HUES64 (cell line): ENCODE measurements at regions not wholly inside any gene's neighbourhood (a gene's known extent, or its start where the extent isn't known, plus 50 kb on each side); places are given as distances from the start of the nearest gene placed in this dataset.
A peak's percentile ranks its signal among the peaks of the same experiment; 100 is the strongest.

Source experiments
- H3K27ac ChIP-seq: 2 replicates; pipeline ENCODE4 v1.7.0; 2013; ENCODE audit warnings: low read depth, low read length, inconsistent platforms
- H3K27me3 ChIP-seq: 2 replicates; pipeline ENCODE4 v1.6.1; 2013; ENCODE audit warnings: mild to moderate bottlenecking, low read length; ENCODE audit not compliant: insufficient read depth
- H3K36me3 ChIP-seq: 2 replicates; pipeline ENCODE4 v1.6.1; 2013; ENCODE audit warnings: mild to moderate bottlenecking, low read length; ENCODE audit not compliant: insufficient read depth
- H3K4me1 ChIP-seq: 2 replicates; pipeline ENCODE4 v1.6.1; 2013; ENCODE audit warnings: mild to moderate bottlenecking, low read length, moderate library complexity; ENCODE audit not compliant: insufficient read depth
- H3K4me3 ChIP-seq: 2 replicates; pipeline ENCODE4 v1.5.1; 2013; ENCODE audit warnings: mild to moderate bottlenecking, low read length, moderate library complexity
- H3K9ac ChIP-seq: 2 replicates; pipeline ENCODE4 v1.6.1; 2013; ENCODE audit warnings: mild to moderate bottlenecking, low read depth, low read length
- H3K9me3 ChIP-seq: 2 replicates; pipeline ENCODE4 v1.6.1; 2013; ENCODE audit warnings: low read depth, low read length; ENCODE audit not compliant: insufficient read depth
- WGBS: fragments of 150-250, 120-280 bp; methylation state at CpG from one replicate; pipeline ENCODE4 v1.1.7; 2013; ENCODE audit warnings: missing lambda C conversion rate; 5-methylcytosine and 5-hydroxymethylcytosine counted together

- peaks cover 22% of the 10 kb centered on the region for H3K4me1 ChIP-seq
- no peaks in the 10 kb centered on the region for H3K36me3 ChIP-seq
- no peaks in the 10 kb centered on the region for H3K27me3 ChIP-seq
- no peak overlapping the region for H3K27ac ChIP-seq
- H3K9me3 ChIP-seq, result peaks cover 23% of the 10 kb centered on the region
- no peak overlapping the region for H3K4me3 ChIP-seq
- H3K9ac ChIP-seq, result no peak overlapping the region
Measured at GRCh38 chr5:82835488-82835887, 241.7 kb downstream of the TMEM167A start.

- H3K9ac ChIP-seq, result no peak overlapping the region
- peak overlapping the region; percentile 0; the same call in 1 of the 2 replicates for H3K27ac ChIP-seq
- H3K4me3 ChIP-seq, result no peak overlapping the region
Measured at GRCh38 chr5:82834151-82834550, 243.0 kb downstream of the TMEM167A start.

GRCh38 chr5:82833277-82833676, 243.9 kb downstream of the TMEM167A start:
- Histone ChIP-seq H3K27ac (no peak overlapping the region), H3K9me3 (peaks cover 23% of the 10 kb centered on the region), H3K36me3 (no peaks in the 10 kb centered on the region), H3K4me1 (peaks cover 16% of the 10 kb centered on the region), H3K9ac (no peak overlapping the region), H3K27me3 (no peaks in the 10 kb centered on the region), H3K4me3 (no peak overlapping the region)
- WGBS, result 86% methylated on average over 3 of the region's 3 CpGs

More at GRCh38 chr5:82834151-82834550, 243.0 kb downstream of the TMEM167A start:
- peaks cover 23% of the 10 kb centered on the region for H3K9me3 ChIP-seq
- H3K27me3 ChIP-seq, result no peaks in the 10 kb centered on the region
- no peaks in the 10 kb centered on the region for H3K36me3 ChIP-seq
- H3K4me1 ChIP-seq, result peaks cover 22% of the 10 kb centered on the region

- no peaks in the 10 kb centered on the region for H3K27me3 ChIP-seq
- no peak overlapping the region for H3K9ac ChIP-seq
- H3K4me1 ChIP-seq, result peaks cover 16% of the 10 kb centered on the region
- no peaks in the 10 kb centered on the region for H3K36me3 ChIP-seq
- 100% methylated on average over 1 of the region's 2 CpGs for WGBS
- H3K4me3 ChIP-seq, result no peak overlapping the region
- H3K27ac ChIP-seq, result no peak overlapping the region
- peaks cover 23% of the 10 kb centered on the region for H3K9me3 ChIP-seq
Measured at GRCh38 chr5:82832445-82832844, 244.7 kb downstream of the TMEM167A start.

DNA sequence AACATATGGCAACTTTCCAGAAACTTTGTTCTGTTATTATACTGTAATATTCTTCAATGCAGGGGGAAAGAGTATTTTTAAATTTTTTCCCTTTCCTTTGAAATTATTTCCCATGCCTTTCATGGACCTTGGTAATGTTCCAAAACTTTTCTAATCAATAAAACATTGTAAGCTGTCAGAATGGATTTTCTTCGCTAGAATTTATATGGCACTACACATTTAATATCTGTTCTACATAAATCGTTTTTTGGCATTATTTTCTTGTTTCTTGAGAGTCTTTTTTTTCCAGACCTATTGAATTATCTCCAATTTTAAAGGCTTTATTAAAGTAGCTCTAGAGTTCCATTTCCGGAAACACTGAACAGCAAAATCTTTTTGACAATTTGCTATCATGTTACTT, 249.0 kb downstream of the TMEM167A start:
- WGBS, result 92% methylated on average over 2 of the region's 3 CpGs
- Histone ChIP-seq H3K27ac (no peak overlapping the region), H3K27me3 (no peaks in the 10 kb centered on the region), H3K4me1 (peaks cover 5% of the 10 kb centered on the region), H3K9ac (no peak overlapping the region), H3K36me3 (no peaks in the 10 kb centered on the region), H3K9me3 (no peaks in the 10 kb centered on the region), H3K4me3 (no peak overlapping the region)

DNA sequence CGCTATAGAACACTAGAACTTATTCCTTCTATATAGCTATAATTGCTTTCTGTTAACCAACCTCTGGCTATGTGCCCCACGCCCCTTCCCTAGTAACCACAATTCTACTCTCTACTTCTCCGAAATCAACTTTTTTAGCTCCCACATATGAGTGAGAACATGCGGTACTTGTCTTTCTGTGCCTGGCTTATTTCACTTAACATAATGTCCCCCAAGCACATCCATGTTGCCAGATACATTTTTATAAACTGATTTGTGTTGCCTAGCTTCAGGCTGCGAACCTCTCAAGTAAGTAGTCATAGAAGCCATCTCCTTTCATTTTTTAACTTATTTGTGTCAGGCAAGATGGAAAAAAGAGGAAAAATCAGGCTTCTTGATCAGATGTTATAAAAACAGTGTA, 249.5 kb downstream of the TMEM167A start:
- H3K36me3 ChIP-seq, result no peaks in the 10 kb centered on the region
- no peak overlapping the region for H3K27ac ChIP-seq
- H3K4me1 ChIP-seq, result peaks cover 4% of the 10 kb centered on the region; the same call in 1 of the 2 replicates
- H3K4me3 ChIP-seq, result no peak overlapping the region
- no peaks in the 10 kb centered on the region for H3K9me3 ChIP-seq
- no peak overlapping the region for H3K9ac ChIP-seq
- 77% methylated on average over 5 of the region's 5 CpGs for WGBS
- H3K27me3 ChIP-seq, result no peaks in the 10 kb centered on the region

DNA sequence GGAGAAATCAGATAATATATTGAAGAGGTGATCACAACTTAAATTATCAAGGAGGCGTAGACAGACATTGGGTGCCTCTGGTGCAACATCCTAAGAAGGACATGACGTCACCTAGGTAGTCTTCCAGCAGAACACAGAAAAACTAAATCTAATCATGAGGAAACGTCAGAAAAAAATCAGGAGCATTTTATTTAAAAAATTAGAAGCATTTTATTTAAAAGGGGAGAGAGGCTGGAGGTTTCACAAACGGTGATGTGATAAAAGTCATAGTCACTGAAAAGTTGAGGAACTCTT, 254.6 kb downstream of the TMEM167A start:
- H3K9ac ChIP-seq, result no peak overlapping the region; the same call in 1 of the 2 replicates
- whole genome bisulfite sequencing, result 96% methylated on average over 4 of the region's 4 CpGs
- no peaks in the 10 kb centered on the region for H3K9me3 ChIP-seq
- H3K4me3 ChIP-seq, result no peak overlapping the region
- H3K36me3 ChIP-seq, result no peaks in the 10 kb centered on the region
- peaks cover 22% of the 10 kb centered on the region for H3K4me1 ChIP-seq
- H3K27me3 ChIP-seq, result no peaks in the 10 kb centered on the region
- H3K27ac ChIP-seq, result peak overlapping the region; percentile 1

DNA sequence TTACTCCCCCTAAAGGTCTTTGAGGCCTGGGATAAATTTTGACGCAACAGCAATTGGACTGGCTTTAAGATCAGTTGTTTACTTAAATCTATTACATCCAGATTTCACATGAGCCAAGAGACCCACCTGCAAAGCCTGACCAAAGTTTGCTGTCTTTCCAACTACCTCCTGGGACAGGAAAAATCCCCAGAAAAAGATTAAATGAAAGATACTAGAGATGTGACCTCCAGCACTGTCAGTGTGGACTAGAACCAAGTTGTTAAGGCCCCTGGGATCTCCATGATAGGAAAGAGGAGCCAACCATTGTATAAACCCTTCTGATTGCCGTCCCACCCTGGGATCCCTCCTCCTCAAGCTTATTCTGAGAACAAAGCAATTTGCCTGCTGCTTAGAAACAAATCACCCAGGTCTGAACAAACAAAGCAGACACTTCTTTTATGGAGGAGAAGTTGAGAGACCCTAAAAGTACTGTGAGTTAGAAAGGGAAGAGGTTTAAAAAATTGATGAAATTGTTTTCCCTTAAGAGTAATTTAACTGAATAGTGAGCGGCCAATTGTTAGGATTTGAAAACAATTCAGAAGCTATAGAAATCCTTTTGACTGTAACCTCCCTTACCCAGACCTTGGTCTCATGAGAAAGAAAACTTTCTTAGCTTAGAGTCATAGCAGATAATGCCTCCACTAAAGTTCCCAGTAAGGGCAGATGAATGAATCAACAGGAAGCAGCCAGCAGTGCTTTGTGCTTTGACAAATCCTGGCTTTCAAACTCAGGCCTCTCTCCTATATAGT, 255.2 kb downstream of the TMEM167A start:
- no peaks in the 10 kb centered on the region for H3K9me3 ChIP-seq
- WGBS, result 77% methylated on average over 3 of the region's 3 CpGs
- H3K4me3 ChIP-seq, result no peak overlapping the region
- no peaks in the 10 kb centered on the region for H3K27me3 ChIP-seq
- peaks cover 22% of the 10 kb centered on the region for H3K4me1 ChIP-seq
- no peaks in the 10 kb centered on the region for H3K36me3 ChIP-seq
- no peak overlapping the region; the same call in 1 of the 2 replicates for H3K9ac ChIP-seq
- H3K27ac ChIP-seq, result peak overlapping the region; percentile 1

DNA sequence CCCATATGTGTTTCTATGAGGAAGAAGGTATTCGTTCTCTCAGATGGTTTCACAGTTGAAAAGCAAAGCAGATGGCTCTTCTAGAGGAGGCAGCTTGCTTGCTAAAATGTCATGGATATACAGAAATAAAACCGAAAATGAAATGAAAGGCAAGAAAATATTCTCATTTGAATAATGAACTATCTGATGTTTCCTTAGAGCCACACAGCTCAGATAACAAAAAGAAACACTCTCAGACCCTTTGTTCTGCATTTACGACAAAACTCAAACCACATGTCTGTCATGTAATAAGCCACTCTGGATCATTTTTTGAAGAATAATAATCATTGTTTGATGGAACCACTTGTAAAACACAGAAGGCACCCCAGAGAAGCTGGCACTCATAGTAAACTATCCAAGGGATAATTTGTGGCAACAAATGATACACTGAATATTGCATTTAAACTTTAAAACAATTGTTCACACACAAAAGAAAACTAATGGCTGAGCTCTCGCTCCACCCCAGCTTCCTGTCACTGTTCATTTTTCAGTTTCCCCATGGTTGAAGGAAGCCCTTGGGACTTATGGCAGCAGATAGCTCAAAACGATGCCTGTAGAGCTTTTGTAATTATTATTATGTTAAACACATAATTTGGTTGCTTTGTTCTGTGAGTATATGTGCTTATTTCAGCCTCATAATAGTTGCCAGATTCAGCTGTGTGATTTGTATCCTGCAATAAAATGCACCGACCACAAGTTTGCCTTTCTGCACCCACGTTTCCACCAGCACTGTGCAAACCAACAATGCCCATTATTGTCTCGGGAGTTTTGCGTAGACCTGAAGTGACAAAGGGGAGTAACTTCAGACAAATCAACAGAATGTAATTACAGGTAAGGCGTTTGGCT, 256.0 kb downstream of the TMEM167A start:
- H3K27ac ChIP-seq, result no peak overlapping the region
- peaks cover 22% of the 10 kb centered on the region for H3K4me1 ChIP-seq
- no peak overlapping the region for H3K9ac ChIP-seq
- no peaks in the 10 kb centered on the region for H3K36me3 ChIP-seq
- 93% methylated on average over 10 of the region's 10 CpGs for WGBS
- H3K9me3 ChIP-seq, result no peaks in the 10 kb centered on the region
- no peaks in the 10 kb centered on the region for H3K27me3 ChIP-seq
- no peak overlapping the region for H3K4me3 ChIP-seq

DNA sequence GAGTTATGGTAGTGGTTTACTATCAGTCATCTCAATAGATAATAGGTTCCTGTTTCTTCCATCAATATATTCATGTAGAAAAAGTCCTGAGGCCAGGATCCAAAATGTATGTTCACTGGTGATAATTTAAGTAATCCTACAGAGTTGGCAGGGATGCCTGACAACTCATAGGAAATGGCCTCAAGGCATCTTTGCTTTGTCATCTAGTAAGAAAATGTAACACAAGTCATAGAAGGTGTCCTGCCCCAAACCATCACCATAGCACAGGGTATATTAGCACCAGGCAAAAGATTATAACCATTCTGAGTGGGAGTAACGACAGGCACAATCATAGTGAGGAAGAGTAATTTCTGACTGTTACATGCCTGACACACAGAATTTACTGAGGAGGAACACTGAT, 257.0 kb downstream of the TMEM167A start:
- Histone ChIP-seq H3K27me3 (no peaks in the 10 kb centered on the region), H3K9ac (no peak overlapping the region), H3K4me1 (peaks cover 27% of the 10 kb centered on the region), H3K4me3 (no peak overlapping the region), H3K9me3 (no peaks in the 10 kb centered on the region), H3K27ac (no peak overlapping the region), H3K36me3 (no peaks in the 10 kb centered on the region)
- 100% methylated on average over 1 of the region's 1 CpG for WGBS

DNA sequence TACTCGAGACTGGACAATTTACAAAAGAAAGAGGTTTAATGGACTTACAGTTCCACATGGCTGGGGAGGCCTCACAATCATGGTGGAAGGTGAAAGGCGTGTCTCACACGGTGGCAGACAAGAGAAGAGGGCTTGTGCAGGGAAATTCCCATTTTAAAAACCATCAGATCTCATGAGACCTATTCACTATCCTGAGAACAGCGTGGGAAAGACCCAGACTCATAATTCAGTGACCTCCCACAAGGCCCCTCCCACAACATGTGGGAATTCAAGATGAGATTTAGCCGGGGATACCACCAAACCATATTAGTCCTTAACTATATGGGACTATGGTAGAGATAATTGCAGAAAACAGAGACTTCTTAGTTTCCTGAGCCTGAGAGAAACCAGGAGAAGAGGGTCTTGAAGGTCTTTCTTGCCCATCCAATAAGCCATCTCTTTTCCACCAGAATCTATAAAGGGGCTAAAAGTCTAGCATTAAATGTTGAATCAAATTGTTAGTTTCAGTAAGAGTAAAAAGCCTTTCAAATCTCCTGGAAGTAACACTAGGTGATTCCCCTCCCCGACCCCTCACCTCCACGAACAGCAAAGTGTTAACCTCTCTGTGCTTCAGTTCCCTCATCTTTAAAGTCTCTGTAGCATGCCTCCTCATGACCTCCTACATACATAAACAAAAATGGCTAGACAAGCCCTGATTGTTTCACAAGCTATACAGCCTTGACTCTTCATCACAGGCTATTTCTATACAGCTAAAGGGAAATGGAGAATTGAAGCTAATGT, 259.1 kb downstream of the TMEM167A start:
- no peaks in the 10 kb centered on the region for H3K36me3 ChIP-seq
- no peak overlapping the region for H3K4me3 ChIP-seq
- H3K9me3 ChIP-seq, result no peaks in the 10 kb centered on the region
- H3K9ac ChIP-seq, result no peak overlapping the region
- no peaks in the 10 kb centered on the region for H3K27me3 ChIP-seq
- H3K4me1 ChIP-seq, result peaks cover 37% of the 10 kb centered on the region
- no peak overlapping the region for H3K27ac ChIP-seq
- WGBS, result 93% methylated on average over 6 of the region's 7 CpGs
